ENCODE measurements at regions not wholly inside any gene's neighbourhood (a gene's known extent, or its start where the extent isn't known, plus 50 kb on each side); places are given as distances from the start of the nearest gene placed in this dataset.

GRCh38 chr15:31555022-31555421 is 228.4 kb downstream of the KLF13 start:
- DNase-seq (ENCODE audit: low read depth): no peak

GRCh38 chr15:31556494-31557150 is 230.0 kb downstream of the KLF13 start:
- no peak for DNase-seq (ENCODE audit: low read depth)

GRCh38 chr15:31557899-31558298 is 231.3 kb downstream of the KLF13 start:
- DNase-seq (ENCODE audit: low read depth): no peak

- no peak for DNase-seq (ENCODE audit: low read depth)
These were observed 232.2 kb downstream of the KLF13 start for GRCh38 chr15:31558840-31559239.

GRCh38 chr15:31559786-31560185 is 233.2 kb downstream of the KLF13 start:
- no peak for DNase-seq (ENCODE audit: low read depth)

GRCh38 chr15:31560643-31561042 is 234.0 kb downstream of the KLF13 start:
- no peak for DNase-seq (ENCODE audit: low read depth)

GRCh38 chr15:31561156-31561555 is 234.5 kb downstream of the KLF13 start:
- no peak for DNase-seq (ENCODE audit: low read depth)

- DNase-seq (ENCODE audit: low read depth): no peak
These were observed 236.4 kb downstream of the KLF13 start for GRCh38 chr15:31563001-31563400.

GRCh38 chr15:31563421-31563820 is 236.8 kb downstream of the KLF13 start:
- no peak for DNase-seq (ENCODE audit: low read depth)

GRCh38 chr15:31567861-31568260 is 241.2 kb downstream of the KLF13 start:
- DNase-seq (ENCODE audit: low read depth): no peak

GRCh38 chr15:31569836-31570235 is 243.2 kb downstream of the KLF13 start:
- no peak for DNase-seq (ENCODE audit: low read depth)

GRCh38 chr15:31570591-31570990 is 244.0 kb downstream of the KLF13 start:
- DNase-seq (ENCODE audit: low read depth): no peak

GRCh38 chr15:31571676-31572075 is 245.0 kb downstream of the KLF13 start:
- no peak for DNase-seq (ENCODE audit: low read depth)

GRCh38 chr15:31573759-31574158 is 247.1 kb downstream of the KLF13 start:
- no peak for DNase-seq (ENCODE audit: low read depth)

- no peak for DNase-seq (ENCODE audit: low read depth)
These were observed 248.1 kb downstream of the KLF13 start for GRCh38 chr15:31574766-31575165.

GRCh38 chr15:31577108-31577507 is 250.5 kb downstream of the KLF13 start:
- no peak for DNase-seq (ENCODE audit: low read depth)

- DNase-seq (ENCODE audit: low read depth): no peak
These were observed 252.6 kb downstream of the KLF13 start for GRCh38 chr15:31579282-31579681.

- DNase-seq (ENCODE audit: low read depth): no peak
These were observed 253.3 kb downstream of the KLF13 start for GRCh38 chr15:31579976-31580375.

- no peak for DNase-seq (ENCODE audit: low read depth)
These were observed 257.6 kb downstream of the KLF13 start for GRCh38 chr15:31584195-31584594.

GRCh38 chr15:31585240-31585639 is 258.6 kb downstream of the KLF13 start:
- no peak for DNase-seq (ENCODE audit: low read depth)

- no peak for DNase-seq (ENCODE audit: low read depth)
These were observed 260.2 kb downstream of the KLF13 start for GRCh38 chr15:31586841-31587240.

- no peak for DNase-seq (ENCODE audit: low read depth)
These were observed 260.9 kb downstream of the KLF13 start for GRCh38 chr15:31587583-31587982.

- DNase-seq (ENCODE audit: low read depth): no peak
These were observed 264.0 kb downstream of the KLF13 start for GRCh38 chr15:31590609-31591008.

- no peak for DNase-seq (ENCODE audit: low read depth)
These were observed 265.3 kb downstream of the KLF13 start for GRCh38 chr15:31591908-31592307.

GRCh38 chr15:31597466-31597865 is 270.8 kb downstream of the KLF13 start:
- DNase-seq (ENCODE audit: low read depth): no peak

Measured in stimulated activated CD8-positive, alpha-beta memory T cell treated with anti-CD3 and anti-CD28 coated beads, Interleukin-12 subunit alpha, Interleukin-12 subunit beta, amount 100 ng/mL, for 1 hour (primary cell).